ENCODE measurements at regions not wholly inside any gene's neighbourhood (a gene's known extent, or its start where the extent isn't known, plus 50 kb on each side); places are given as distances from the start of the nearest gene placed in this dataset.

DNA sequence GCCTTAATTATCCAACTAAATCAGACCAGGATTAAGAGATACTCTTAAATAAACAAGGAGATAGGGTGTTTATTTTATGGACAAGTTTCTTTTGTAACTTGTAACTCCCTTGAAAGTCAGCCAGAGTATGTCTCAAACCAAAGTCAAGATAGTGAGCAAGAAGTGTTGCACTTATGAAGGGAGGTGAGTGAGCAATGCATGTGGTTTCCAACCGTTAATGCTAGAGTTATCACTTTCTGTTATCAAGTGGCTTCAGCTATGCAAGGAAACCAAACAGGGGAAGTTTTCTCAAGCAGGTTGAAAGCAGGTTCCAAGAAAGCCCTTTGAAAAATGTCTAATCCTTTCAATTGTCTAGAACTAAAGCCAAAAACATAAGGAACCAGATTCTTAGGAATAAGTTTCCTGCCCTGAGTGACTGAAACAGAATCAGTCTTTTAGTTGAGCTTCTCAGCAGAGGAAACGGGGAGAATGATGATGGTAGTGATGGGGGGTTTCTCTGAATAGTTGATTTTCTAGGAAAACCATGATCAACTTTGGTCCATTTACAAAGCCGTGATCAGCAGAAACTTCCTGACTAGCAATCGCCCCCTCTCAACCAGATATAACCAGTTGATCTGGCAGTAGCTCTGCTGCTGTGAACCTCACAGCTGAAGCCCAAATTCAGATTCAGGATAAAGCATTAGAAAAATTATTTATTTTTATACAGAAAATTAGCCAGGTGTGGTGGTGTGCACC lies 128.4 kb downstream of the DAD1 start:
- TF ChIP-seq, protein P1, sequence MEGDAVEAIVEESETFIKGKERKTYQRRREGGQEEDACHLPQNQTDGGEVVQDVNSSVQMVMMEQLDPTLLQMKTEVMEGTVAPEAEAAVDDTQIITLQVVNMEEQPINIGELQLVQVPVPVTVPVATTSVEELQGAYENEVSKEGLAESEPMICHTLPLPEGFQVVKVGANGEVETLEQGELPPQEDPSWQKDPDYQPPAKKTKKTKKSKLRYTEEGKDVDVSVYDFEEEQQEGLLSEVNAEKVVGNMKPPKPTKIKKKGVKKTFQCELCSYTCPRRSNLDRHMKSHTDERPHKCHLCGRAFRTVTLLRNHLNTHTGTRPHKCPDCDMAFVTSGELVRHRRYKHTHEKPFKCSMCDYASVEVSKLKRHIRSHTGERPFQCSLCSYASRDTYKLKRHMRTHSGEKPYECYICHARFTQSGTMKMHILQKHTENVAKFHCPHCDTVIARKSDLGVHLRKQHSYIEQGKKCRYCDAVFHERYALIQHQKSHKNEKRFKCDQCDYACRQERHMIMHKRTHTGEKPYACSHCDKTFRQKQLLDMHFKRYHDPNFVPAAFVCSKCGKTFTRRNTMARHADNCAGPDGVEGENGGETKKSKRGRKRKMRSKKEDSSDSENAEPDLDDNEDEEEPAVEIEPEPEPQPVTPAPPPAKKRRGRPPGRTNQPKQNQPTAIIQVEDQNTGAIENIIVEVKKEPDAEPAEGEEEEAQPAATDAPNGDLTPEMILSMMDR (IDR thresholded peaks at IDR 0.05; ENCODE audit: low read depth, low read length, poor library complexity, severe bottlenecking): no peak
- no peak for TF ChIP-seq EZH2phosphoT487 (IDR thresholded peaks at IDR 0.05; ENCODE audit: borderline replicate concordance, low read length)

Data from DOHH2 (cell line).